Ishikawa (cell line): ENCODE measurements at regions not wholly inside any gene's neighbourhood (a gene's known extent, or its start where the extent isn't known, plus 50 kb on each side); places are given as distances from the start of the nearest gene placed in this dataset.

Experiments
- CEBPB ChIP-seq: IDR thresholded peaks from 2 replicates; pipeline ENCODE4 v1.6.1; 2012
- CREB1 ChIP-seq: IDR thresholded peaks from 2 replicates; pipeline ENCODE4 v1.6.1; 2012; ENCODE audit warnings: low read depth
- EGR1 ChIP-seq: IDR thresholded peaks from 2 replicates; pipeline ENCODE4 v1.6.1; 2012
- EP300 ChIP-seq: IDR thresholded peaks from 2 replicates; pipeline ENCODE4 v1.6.1; 2012; ENCODE audit warnings: borderline replicate concordance
- FOXM1 ChIP-seq: IDR thresholded peaks from 2 replicates; pipeline ENCODE4 v1.6.1; 2012; ENCODE audit warnings: low read depth, borderline replicate concordance
- NFIC ChIP-seq: IDR thresholded peaks from 2 replicates; pipeline ENCODE4 v1.6.1; 2012
- RAD21 ChIP-seq: IDR thresholded peaks from 2 replicates; pipeline ENCODE4 v1.6.1; 2012; ENCODE audit warnings: low read depth
- TAF1 ChIP-seq: IDR thresholded peaks from 2 replicates; pipeline ENCODE4 v1.6.1; 2012; ENCODE audit warnings: low read depth, mild to moderate bottlenecking
- TCF12 ChIP-seq: IDR thresholded peaks from 2 replicates; pipeline ENCODE4 v1.6.1; 2012; ENCODE audit warnings: low read depth
- TEAD4 ChIP-seq: IDR thresholded peaks from 2 replicates; pipeline ENCODE4 v1.6.1; 2012
- YY1 ChIP-seq: IDR thresholded peaks from 2 replicates; pipeline ENCODE4 v1.6.1; 2012; ENCODE audit warnings: low read depth
- ZBTB7A ChIP-seq: IDR thresholded peaks from 2 replicates; pipeline ENCODE4 v1.6.1; 2012; ENCODE audit warnings: low read depth
- TF ChIP-seq, protein P1 (sequence below): IDR thresholded peaks from 2 replicates; pipeline ENCODE4 v1.6.1; 2012
- TF ChIP-seq, protein P2 (sequence below): IDR thresholded peaks from 2 replicates; pipeline ENCODE4 v1.6.1; 2012; ENCODE audit warnings: low read depth, mild to moderate bottlenecking
- TF ChIP-seq, protein P3 (sequence below): IDR thresholded peaks from 2 replicates; pipeline ENCODE4 v1.6.1; 2012

- TF ChIP-seq EGR1, result no peak
- no peak for TF ChIP-seq TAF1
- no peak for TF ChIP-seq YY1
- no peak for TF ChIP-seq RAD21
- no peak for TF ChIP-seq EP300
- no peak for TF ChIP-seq CREB1
- TF ChIP-seq, protein P1, sequence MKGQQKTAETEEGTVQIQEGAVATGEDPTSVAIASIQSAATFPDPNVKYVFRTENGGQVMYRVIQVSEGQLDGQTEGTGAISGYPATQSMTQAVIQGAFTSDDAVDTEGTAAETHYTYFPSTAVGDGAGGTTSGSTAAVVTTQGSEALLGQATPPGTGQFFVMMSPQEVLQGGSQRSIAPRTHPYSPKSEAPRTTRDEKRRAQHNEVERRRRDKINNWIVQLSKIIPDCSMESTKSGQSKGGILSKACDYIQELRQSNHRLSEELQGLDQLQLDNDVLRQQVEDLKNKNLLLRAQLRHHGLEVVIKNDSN, result no peak
- no peak for TF ChIP-seq CEBPB
- TF ChIP-seq FOXM1, result no peak
Measured at GRCh38 chr4:100117750-100118149, 72.5 kb downstream of the DDIT4L start.

- TF ChIP-seq NFIC, result no peak
- TF ChIP-seq EP300, result no peak
- TF ChIP-seq EGR1, result no peak
- TF ChIP-seq, protein P1, result no peak
- TF ChIP-seq, protein P2, sequence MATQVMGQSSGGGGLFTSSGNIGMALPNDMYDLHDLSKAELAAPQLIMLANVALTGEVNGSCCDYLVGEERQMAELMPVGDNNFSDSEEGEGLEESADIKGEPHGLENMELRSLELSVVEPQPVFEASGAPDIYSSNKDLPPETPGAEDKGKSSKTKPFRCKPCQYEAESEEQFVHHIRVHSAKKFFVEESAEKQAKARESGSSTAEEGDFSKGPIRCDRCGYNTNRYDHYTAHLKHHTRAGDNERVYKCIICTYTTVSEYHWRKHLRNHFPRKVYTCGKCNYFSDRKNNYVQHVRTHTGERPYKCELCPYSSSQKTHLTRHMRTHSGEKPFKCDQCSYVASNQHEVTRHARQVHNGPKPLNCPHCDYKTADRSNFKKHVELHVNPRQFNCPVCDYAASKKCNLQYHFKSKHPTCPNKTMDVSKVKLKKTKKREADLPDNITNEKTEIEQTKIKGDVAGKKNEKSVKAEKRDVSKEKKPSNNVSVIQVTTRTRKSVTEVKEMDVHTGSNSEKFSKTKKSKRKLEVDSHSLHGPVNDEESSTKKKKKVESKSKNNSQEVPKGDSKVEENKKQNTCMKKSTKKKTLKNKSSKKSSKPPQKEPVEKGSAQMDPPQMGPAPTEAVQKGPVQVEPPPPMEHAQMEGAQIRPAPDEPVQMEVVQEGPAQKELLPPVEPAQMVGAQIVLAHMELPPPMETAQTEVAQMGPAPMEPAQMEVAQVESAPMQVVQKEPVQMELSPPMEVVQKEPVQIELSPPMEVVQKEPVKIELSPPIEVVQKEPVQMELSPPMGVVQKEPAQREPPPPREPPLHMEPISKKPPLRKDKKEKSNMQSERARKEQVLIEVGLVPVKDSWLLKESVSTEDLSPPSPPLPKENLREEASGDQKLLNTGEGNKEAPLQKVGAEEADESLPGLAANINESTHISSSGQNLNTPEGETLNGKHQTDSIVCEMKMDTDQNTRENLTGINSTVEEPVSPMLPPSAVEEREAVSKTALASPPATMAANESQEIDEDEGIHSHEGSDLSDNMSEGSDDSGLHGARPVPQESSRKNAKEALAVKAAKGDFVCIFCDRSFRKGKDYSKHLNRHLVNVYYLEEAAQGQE, result no peak
- TF ChIP-seq YY1, result no peak
Measured at GRCh38 chr4:100114909-100115308, 75.4 kb downstream of the DDIT4L start.

DNA sequence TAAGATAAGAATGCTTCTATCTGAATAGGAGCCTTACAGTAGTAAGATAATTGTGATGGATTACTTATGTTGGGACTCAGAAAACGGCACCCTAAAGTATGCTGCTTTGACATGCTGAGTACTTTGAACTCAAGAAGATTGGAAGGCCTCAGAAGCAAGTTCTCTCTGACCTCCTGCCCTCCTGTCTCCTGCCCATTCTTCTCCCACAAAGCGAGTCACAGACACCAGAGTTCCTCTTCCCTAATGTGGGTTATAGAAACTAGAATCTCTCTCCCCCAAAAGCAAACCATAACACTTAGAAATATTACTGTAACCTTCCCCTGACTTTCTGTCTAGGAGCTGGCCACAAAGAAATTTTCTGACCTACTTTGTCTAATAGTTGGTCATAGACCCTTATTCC lies 76.5 kb downstream of the DDIT4L start:
- TF ChIP-seq, protein P1, result no peak
- no peak for TF ChIP-seq ZBTB7A
- no peak for TF ChIP-seq YY1
- TF ChIP-seq, protein P2, result no peak
- no peak for TF ChIP-seq TEAD4
- TF ChIP-seq CEBPB, result no peak
- no peak for TF ChIP-seq TCF12

DNA sequence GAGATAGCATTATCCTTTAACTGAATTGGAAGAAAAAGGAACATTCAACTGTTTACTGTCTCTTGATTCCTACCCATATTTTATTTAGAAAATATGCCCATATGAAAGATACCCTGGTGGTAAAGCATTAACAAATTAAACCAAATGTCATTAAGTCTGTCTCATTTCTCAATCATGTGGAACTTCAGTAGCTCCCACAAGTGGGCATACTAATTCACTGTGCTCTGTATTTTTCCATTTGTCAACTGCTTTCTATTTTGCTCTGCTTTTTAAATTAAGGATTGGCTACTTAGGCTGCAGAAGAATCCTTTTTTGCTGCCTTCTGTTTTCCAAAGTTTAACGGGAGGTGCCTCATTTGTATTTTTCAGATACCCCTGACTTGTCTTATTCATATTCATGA lies 77.2 kb downstream of the DDIT4L start:
- TF ChIP-seq, protein P3, sequence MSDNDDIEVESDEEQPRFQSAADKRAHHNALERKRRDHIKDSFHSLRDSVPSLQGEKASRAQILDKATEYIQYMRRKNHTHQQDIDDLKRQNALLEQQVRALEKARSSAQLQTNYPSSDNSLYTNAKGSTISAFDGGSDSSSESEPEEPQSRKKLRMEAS, result no peak
- TF ChIP-seq CEBPB (no peak), FOXM1 (no peak), TCF12 (no peak), TEAD4 (no peak), YY1 (no peak), ZBTB7A (no peak), TAF1 (no peak), CREB1 (no peak), NFIC (no peak), EP300 (no peak), EGR1 (no peak), RAD21 (no peak)
- TF ChIP-seq, protein P2, result no peak
- TF ChIP-seq, protein P1, result no peak

DNA sequence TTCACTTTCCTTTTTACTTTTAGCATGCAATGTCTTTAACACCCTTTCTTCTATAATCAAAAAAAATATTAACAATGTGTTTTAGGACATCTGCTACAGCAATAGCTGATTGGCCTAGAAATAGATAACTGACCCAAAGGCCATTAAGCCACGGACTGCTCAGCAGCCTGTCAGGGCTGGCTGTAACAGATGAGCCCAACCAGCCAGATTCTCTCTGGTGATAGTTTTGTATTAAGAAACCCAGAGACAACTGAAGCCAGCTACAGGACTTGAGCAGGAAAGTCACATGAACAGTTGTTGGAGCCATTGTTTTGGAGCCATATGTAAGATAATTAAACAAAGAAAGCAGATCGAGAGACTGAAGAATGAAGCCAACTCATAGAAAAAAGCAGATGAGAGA lies 80.3 kb downstream of the DDIT4L start:
- TF ChIP-seq NFIC, result no peak
- TF ChIP-seq, protein P2, result no peak
- TF ChIP-seq RAD21, result no peak
- TF ChIP-seq, protein P1, result no peak
- no peak for TF ChIP-seq FOXM1
- TF ChIP-seq CREB1, result no peak
- no peak for TF ChIP-seq ZBTB7A
- TF ChIP-seq YY1, result no peak
- no peak for TF ChIP-seq EGR1
- no peak for TF ChIP-seq TEAD4
- TF ChIP-seq EP300, result no peak
- TF ChIP-seq, protein P3, result no peak
- no peak for TF ChIP-seq TCF12
- no peak for TF ChIP-seq TAF1
- no peak for TF ChIP-seq CEBPB
